ENCODE measurements at regions not wholly inside any gene's neighbourhood (a gene's known extent, or its start where the extent isn't known, plus 50 kb on each side); places are given as distances from the start of the nearest gene placed in this dataset.

GRCh38 chr2:59604123-59604522 is 949.3 kb downstream of the BCL11A start:
- DNase-seq: no peak

DNA sequence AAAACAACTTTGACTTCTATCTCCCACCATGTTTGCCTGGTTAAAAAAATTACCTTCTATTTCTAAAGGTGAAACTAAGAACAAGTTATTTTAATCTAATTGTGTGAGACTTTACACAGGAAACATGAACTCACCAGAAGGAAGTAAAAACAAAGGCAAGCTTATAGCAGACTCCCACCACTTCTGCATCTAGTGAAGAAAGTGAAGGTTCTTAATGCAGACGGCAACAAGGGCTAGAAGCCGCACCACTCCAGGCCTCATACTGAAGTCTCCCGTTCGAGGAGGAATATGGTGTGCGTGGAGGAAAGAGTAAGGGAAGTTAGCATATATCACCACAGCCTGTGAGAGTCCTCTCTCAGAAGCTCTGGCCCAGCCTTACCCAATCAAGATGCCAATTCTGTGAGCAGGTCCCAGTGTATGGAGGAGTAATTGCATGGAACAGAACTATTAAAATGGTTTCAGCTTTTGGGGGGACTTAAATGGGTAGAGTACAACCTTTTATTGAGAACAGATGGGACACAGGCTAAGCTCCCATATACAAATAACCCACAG is 958.7 kb downstream of the BCL11A start:
- no peak for DNase-seq

DNA sequence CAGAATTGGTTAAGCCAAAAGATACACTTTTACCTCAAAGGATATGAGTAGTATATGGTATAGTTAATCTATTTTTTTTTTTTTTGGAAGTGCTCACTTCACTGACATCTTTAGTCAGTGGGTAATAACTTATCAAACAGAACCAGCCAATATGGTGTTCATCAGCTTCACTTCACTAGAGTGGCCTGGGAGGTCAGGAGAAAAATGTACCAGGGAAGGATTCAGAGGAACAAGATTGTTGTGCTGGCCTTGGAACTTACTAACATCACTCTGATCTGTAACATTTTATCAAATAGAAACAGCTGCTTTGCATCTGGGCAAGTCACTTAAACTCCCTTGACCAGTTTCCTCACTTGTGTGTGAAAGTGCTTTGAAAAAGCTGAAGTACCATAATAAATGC is 962.7 kb downstream of the BCL11A start:
- DNase-seq: no peak

DNA sequence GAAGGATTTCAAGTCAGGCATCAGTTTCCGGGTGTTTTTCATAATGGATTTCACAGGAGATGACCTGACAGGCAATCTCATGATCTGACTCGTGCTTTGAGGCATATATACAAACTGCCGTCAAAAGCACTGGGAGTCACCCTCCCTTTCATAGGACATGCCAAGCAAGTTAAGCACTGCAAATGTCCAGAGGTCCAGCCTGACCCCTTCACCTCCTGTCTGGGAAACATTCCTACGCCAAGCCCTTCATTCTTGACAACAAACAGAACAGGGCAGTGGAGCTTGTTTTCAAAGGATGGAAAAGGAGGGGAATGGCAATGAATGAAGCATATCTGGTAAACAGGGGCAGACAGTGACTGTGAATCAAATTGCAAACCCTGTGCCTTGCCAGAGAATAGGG is 963.6 kb downstream of the BCL11A start:
- DNase-seq: no peak

GRCh38 chr2:59588286-59588685 is 965.2 kb downstream of the BCL11A start:
- DNase-seq: no peak

GRCh38 chr2:59586176-59586575 is 967.3 kb downstream of the BCL11A start:
- DNase-seq: no peak

GRCh38 chr2:59585655-59586054 is 967.8 kb downstream of the BCL11A start:
- DNase-seq: no peak

GRCh38 chr2:59584958-59585357 is 968.5 kb downstream of the BCL11A start:
- DNase-seq: no peak

- DNase-seq: no peak
Measured at GRCh38 chr2:59583173-59583765, 970.2 kb downstream of the BCL11A start.

- no peak for DNase-seq
Measured at GRCh38 chr2:59578349-59578748, 975.1 kb downstream of the BCL11A start.

DNA sequence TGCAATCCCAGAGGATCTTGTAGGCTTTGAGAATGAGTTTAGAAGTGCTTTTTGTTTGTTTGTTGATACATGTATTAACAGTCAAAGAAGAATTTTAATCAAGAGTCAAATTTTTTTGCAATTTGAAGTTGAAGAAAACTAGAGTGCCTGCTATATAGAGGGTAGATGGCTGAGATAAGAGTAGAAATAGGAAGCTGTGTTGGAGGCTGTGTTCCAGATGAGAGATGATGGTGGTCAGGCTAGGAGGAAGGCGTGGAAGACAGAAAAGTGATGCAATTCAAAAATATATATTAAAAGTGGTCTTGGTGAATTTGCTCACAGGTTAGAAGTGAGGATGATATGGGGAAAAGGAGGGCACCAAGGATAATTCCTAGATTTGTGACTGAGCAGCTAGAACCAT is 978.3 kb downstream of the BCL11A start:
- no peak for DNase-seq

DNA sequence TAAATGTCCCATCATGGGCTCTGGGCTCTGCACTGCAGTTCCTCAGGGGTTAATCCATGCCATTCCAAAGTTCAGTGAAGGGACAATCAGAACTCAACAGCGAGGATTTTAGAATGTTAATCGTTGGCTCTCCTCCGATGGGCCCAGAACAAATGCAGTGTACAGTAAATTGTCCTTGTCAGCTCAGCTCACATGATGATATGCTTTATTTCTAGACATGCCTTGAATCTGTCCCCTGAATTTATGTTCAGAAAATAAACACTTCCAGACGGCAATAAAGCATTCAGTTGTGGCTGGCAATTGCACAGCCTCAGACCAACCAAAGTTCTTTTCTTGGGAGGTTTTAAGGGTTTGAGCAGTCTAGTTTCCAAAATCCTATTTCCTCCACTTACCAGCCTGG is 981.2 kb downstream of the BCL11A start:
- DNase-seq: no peak

DNA sequence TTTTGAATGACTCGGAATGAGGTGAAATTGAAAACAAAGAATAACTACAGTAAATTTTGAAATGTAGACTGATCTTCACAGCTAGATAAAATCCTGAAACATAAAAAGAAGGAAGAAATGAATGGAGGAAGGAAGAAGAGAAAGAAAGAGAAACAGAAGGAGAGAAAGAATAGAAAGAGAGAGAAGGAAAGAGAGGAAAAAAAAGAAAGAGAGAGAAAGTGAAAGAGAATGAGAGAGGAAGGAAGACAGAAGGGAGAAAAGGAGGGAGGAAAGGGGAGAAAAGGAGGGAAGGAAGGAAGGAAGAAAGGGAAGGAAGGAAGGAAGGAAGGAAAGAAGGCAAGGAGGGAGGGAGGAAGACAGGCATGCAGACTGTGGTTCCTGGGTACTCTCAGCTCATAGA is 982.6 kb downstream of the BCL11A start:
- DNase-seq: no peak

- no peak for DNase-seq
Measured at GRCh38 chr2:59569124-59569523, 984.3 kb downstream of the BCL11A start.

DNA sequence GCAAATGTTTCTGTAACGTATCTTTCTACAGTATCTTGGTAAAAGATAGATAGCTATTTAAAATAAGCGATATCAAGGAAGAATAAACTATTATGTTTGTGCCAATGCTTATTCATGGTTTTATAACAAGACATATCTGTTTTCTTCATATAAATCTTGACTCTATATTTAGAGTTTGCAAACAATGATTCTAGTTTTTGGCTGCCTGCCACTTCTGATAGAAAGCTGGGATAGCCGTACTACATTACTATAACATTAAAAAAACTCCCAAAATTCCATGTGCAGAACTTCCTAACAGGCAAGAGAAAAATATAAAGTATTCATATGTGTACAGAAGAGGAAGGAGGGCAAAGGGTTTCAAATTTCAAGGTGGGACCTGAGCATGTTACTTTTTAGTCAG is 985.0 kb downstream of the BCL11A start:
- no peak for DNase-seq

GRCh38 chr2:59567151-59567550 is 986.3 kb downstream of the BCL11A start:
- DNase-seq: no peak

DNA sequence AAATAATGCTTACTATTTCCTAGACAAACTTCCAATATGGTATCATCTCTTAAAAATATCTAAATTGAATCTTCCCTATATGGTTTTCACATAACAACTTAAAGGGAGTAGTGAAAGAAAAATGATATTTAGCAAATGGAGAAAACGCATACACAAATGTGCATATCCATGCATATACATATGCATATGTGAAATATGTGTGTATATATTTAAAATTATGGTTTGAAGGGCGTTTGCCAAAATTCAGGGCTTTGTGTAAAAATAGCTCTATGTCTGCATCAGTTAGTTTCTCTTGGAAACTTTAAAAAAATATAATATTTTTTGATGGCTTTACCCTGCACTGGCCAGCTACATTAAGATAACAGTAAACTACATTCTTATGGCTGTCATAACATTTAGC is 986.7 kb downstream of the BCL11A start:
- no peak for DNase-seq

DNA sequence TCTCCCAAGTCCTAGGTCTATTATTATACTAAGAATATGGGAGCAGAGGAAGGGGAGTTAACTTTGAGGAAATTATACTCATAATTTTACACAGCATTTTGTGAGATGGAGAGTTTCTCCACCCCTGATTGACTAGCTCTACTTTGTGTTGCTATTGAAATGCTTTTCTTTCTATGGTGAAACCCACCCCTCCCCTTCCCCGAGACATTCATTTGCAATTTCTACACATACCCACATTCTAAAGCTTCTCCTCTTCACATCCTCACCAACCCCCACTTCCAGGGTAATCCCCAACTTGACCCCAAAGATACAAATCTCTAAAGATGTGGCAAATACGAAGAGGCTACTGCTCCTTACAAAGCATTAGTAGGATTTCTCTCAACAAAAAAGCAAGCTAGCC is 992.2 kb downstream of the BCL11A start:
- DNase-seq: no peak

DNA sequence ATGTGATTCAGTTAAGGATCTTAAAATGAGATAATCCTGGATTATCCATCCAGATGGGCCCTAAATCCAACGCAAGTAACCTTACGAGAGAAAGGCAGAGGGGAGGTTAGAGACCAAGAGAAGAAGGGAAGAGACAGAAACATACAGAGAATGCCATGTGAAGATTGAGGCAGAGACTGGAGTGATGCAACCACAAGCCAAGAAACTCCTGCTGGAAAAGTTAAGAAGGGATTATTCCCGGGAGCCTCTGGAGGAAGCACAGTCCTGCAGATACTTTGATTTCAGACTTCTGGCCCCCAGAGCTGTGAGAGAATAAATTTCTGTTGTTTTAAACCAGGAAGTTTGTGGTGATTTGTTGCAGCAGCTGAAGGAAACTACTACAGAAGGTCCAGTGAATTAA is 992.7 kb downstream of the BCL11A start:
- DNase-seq: no peak

DNA sequence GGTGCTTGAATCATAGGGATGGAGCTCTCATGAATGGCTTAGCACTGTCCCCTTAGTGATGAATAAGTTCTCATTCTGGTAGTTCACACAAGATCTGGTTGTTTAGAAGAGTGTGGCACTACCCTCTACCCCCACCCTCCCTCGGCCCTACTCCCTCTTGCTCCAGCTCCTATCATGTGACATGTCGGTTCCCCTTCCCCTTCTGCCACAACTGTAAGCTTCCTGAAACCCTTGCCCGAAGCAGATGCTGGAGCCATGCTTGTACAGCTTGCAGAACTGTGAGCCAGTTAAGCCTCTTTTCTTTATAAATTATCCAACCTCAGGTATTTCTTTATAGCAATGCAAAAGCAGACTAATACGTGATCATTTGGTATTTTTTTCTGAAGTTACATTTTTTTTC is 1012.6 kb downstream of the BCL11A start:
- no peak for DNase-seq

DNA sequence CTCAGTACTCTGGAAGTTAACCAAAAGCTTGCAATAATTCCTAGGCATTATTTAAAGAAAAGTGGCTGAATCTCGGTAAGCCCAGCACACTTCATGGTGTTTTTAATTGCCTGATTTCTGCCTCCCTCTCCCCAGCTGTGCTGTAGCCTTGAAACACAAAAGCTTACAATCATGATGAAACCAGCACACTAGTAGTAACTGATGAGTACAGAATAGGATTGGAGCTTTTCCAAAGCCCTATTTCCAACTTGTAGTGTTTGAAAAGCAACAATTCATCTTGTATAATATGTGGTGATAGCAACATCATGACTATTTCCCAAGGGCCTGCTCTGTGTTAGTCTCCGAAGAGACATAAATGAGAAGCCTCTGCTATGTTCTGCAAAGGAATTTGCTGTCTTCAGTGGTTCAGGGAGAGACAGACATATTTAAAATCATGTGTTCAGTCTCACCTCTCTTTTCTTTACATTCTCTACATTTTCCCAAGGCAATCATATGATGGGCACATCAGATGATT is 1015.0 kb downstream of the BCL11A start:
- no peak for DNase-seq

DNA sequence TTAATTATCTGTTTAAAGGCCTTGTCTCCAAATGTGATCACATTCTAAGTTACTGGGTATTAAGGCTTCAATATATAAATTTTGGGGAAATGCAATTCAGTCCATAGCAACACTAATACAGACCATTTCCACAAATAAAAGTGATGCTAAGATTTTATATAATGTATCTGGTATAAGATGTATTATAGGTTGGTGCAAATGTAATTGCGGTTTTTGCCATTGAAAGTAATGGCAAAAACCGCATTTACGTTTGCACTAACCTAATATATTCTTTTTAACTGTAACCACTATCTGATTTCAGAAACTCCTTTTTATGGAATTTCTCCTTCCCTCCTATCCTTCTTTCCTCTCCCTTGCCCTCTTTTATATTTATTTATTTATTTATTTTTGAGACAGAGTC is 1020.6 kb downstream of the BCL11A start:
- DNase-seq: no peak

GRCh38 chr2:59530258-59530657 is 1023.2 kb downstream of the BCL11A start:
- no peak for DNase-seq

- no peak for DNase-seq
Measured at GRCh38 chr2:59529726-59530125, 1023.7 kb downstream of the BCL11A start.

DNA sequence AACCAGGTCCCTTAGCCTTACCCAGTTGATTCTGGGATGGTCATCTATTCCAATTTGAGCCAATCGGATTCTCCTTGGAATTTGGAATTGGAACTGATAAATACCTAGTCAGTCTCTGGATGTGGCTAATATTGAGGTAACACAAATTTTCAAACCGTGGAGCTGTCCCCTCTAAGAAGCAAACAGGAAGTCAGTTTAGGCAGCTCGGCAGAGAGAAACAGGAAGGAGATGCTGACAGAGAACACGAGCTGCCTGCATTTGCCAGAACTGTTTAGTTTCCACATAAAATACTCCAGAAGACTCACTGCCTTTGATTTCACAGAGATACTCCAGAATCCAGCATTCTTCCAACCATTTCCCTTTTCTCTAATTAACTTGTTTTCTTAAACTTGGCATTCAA is 1024.9 kb downstream of the BCL11A start:
- no peak for DNase-seq

All from stimulated activated CD4-positive, alpha-beta T cell treated with anti-CD3 and anti-CD28 coated beads, Interleukin-1b, Interleukin-23, amount 100 ng/mL, for 48 hours (primary cell).